GM18511 (cell line): ENCODE measurements at regions not wholly inside any gene's neighbourhood (a gene's known extent, or its start where the extent isn't known, plus 50 kb on each side); places are given as distances from the start of the nearest gene placed in this dataset.

Experiments
- ATAC-seq: cut with Tn5 transposase; IDR thresholded peaks from one replicate; pipeline ENCODE4 v1.9.1; 2021; ENCODE audit warnings: mild to moderate bottlenecking, moderate library complexity; ENCODE audit not compliant: unreplicated experiment

DNA sequence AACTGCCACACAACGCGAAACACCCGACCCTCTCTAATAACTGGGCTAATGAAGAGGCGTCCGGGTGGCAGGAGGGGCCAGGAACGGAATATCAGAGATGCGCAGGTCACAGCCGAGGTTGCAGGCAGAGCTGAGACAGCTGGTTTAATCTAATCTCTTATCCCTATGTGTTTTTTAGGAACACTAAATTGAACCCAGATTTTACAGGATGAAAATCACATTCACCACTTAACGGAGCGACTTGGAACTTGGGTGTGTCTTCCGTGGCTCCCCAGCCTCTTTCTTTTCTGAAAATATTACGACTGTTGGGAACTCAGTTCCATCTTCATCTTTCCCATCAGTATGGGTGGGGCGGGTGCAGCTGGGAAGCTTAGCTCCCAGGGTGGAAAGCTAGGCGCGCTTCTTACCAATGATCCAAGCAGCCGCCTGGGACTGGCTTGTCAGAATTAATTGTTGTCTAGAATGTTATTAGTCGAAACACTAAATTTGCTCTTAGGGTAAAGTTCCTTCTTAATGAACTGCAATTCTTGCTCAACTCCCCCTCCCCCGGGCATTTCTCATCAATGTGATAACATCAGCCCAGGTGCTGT is 92.5 kb downstream of the IRX2 start:
- no peak for ATAC-seq

DNA sequence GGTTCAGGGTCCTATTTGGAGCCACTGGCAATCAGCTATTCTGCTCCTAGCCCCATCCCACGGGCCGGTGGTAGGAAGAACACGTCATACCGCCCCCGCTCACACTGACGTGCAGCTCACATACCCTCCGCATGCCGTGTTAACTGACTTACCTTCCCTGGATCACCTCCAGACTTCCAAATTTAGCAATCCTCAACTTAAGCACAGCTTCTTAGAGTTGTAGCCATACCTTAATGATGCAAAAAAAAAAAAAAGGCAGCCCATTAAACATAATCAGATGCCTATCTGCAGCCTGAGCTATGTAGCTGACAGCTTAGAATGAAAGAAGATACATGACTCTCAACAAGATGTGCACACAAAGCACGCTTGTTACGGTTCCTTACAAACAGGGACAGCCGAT is 93.0 kb downstream of the IRX2 start:
- ATAC-seq = no peak

DNA sequence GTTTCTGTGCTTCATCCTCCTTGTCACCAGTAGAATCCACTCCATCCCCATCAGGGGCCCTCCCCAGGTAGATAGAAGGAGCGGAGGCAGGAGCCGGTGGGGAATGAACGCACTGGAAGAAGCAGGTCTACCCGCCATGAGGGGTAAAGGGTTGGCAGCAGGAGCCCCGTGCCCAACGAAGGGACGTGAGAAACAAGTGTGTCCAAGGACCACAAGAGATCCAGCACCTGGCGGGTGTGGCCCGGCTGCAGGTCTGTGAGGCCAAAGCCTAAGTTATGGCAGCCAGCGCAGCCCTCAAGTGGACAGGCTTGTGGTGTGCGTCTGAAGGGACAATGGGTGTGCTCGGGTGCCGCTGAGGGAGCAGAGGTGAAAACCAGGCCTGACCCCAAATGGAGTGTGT is 94.3 kb downstream of the IRX2 start:
- no peak for ATAC-seq

DNA sequence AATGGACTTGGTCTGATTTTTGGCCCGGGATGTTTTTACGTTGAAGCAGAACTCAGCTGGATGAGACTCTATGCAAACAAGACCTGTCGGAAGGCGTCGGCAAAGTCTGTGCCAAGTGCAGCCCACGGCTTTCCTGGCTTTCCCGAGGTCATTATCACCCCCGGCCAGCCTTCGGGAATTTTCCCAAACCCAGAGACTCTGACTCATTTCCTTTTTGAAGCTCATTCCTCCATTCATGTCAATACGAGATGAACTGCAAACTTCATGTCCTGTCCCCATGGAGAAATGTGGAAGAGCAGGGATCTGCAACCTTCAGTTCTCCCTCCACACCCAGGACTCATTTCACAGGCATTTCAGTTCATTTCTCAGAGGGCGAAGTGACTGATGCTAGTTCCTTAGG is 95.3 kb downstream of the IRX2 start:
- no peak for ATAC-seq

DNA sequence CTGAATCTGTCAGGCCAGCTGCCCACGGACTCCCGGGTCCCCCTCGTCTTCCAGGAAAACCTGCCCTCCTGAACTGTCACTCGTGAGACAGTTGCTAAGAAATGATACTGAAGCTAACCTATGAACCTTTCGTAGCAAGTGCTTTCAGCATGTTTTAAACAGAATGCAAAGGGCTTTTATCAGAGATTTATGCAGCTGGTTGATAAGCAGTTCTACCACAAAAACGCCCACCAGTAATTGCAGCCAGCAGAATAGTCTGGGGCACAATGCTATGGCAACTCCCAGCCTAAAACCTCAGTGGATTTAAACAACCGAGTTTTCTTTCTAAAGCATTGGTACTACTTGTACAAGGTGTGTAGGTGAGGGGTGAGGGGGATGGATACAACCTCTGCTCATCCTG is 97.5 kb downstream of the IRX2 start:
- ATAC-seq = no peak

DNA sequence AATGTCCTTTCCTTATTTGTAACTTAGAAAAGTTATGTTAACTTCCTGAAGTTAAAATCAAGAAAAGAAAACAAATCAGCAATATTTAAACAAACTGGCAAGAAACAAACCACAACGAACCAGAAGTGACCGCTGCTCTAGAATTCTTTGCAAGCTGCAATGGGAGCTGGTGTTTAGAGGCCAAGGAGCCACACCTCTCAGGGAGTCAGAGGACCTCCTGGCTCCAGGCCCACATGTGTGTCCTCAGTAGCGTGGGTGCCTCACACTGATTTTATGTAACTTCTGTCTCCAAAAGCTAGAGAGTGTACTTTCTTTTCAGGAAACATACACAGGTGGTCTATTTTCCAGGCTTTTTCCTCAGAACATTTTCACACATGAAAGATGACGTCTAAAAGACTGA is 100.4 kb downstream of the IRX2 start:
- ATAC-seq = no peak

DNA sequence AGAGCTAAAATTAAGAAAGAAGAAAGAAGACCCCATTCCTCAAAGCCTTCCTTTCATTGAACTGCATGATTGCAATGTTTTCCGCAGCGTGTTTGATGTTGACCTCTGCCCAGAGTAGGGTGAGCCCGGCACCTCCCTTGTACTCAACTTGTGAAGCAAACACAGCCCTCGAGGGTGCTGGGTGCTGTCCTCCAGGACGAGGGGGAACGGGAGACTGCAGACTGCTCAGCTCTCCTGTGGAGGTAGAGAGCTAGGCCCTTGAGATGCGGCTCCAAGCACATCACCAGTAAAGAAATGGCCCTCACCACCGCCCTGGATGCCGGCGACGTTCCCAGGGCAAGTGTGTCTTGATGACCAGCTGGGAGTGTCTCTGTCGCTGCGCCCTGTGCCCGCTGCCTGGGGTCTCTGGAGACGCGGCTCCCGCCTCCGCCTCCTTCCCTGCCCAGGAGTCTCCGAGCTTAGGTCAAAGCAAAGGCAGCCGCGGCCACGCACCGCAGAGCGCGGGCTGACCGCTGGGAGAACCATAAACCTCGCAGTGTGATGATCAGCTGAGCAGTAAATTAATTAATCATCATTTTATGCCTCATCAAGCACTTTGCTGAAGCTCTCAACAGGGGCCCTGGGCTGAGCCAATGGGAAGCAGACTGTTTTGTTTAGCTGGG is 108.7 kb downstream of the IRX2 start:
- ATAC-seq = no peak

DNA sequence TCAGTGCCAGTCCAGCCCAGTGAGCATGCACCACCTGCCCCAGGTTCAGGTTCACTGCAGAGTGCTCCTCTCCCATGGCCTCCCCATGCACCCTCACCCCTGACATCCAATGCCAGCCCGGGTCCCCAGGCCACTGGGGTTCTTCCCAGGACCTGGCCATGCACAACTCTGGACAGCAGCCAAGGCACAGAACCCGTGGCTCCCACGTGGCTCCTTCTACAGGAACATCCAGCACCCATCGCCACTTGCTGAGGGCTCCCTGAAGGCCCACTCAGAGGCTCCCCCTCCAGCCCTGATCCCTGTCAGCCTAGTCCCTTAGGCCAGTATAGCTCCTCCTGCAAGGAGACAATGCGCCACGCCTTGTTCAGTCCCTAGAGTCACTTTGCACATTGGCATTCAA is 110.8 kb downstream of the IRX2 start:
- no peak for ATAC-seq

DNA sequence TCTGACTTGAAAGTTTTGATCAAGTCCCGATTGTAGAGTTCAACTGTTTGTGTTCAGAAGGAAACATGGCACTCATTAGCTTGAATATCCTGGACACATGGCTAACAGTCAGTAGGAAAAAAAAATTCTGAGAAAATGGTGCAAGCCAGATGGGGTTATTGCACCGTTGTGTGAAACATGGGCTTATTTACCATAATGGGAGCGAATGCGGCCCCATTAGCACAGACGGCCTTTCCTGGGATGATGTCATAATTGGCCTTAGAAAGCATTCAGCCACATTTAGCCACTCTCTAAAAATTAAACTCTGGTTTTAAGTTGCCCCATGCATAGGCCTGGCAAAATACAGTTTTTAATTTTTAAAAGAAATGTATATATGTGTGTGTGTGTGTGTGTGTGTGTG is 112.1 kb downstream of the IRX2 start:
- no peak for ATAC-seq

DNA sequence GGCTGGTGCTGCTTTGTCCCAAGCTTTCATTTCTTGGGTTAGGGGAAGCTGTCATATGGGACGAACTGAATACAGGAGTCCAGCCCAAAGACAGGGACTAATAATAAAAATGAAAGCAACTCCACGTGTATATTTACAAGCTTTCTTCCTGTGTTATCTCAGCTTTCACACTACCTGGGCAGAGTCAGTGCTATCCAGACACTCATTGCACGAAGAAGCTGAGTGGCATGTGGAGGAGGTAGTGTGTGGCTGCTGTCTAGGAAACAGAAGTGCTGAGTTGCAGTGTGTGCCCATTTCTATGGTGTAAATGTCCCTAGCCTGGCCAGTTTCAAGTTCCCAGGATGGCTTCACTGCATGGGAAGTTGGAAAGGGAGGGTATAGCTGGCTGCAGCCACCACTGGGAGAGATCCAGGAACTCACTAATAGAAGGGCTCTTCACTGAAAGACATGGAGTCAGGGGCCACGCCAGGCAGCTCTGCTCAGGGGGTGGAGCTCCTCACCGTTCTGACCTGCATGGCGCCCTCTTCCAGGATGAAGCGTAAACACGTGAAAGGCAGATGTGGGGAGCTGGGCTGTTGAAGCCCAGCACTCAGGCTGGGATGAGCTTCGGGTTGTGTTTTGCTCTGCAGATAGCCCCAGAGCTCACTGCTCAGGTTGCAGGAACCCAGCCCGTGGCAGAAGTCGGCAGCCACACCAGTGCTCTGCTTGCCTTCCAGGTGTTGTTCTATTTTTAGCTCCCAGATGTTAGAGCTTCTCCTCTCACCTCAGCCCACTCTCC is 116.9 kb downstream of the IRX2 start:
- no peak for ATAC-seq

DNA sequence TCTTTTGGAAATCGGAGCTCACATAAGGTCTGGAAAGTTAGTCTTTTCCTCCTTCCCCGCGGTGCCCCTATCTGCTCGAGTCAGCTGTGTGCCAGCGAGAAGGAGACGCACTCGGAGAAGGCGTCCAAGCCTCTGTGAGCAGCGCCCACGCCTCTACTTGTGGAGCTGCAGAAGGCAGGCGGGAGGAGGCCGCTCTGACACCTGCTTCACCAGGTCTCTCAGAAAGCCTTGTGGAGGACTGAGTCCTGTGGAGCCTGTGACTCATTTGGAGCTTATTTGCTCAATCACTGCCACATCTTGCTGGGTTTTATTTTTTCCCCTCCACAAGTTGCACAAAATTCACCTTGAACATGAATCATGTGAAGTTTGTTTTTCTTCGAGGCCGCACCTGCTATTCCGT is 117.5 kb downstream of the IRX2 start:
- no peak for ATAC-seq

DNA sequence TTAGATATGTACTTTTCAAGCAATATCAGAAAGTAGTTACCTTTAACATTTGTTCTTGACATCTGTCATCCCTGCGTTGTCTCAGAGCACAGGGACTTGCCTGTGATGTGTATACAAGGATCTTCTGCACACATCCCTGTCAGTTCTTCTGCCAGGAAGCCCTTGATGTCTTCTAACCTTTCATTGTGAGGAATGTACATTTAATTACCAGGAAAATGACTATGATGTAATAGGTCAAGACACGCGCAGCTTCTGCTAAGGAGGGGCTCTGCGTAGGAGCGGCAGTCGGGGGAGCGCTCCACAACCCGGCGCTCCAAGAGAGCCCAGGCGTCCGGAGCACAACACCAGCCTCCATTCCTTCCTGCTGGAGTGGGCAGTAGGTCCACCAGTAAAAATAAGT is 119.7 kb downstream of the IRX2 start:
- no peak for ATAC-seq

DNA sequence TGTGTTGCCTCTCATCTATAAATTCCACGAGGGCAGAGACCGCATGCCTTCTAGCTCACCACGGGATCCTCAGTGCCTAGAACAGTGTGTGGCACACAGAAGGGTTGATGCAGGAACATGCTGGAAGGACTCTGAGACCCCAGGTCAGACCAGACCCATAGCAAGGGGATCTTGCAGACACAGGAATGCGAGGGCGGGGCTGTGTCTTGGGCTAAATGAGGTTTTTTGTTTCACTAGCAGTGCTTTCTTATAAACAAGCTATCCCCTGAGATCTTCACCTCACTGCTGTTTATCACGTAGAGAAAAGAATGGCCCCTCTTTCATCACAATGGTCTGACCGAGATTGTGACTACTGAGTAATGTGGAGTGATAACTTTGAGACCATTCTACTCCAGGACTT is 122.4 kb downstream of the IRX2 start:
- ATAC-seq = no peak

DNA sequence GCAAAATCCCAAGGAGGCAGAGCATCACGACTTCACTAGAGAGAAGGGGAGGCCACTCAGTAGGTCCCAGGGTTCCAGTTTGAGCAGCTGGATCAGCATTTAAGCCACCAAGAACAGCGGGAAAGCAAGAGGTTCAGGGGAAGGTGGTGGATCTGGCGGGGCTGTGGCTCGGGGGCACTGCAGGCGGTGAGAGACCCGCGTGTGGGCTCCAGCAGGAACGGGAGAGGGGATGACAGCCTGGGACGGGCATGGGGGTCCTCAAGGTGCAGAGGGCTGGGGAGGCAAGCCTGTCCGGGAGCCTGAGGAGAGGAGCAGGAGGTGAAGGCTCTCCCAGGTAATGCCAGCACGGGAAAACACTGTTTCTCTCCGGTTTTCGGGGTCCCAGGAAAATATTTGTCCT is 123.6 kb downstream of the IRX2 start:
- ATAC-seq = no peak

DNA sequence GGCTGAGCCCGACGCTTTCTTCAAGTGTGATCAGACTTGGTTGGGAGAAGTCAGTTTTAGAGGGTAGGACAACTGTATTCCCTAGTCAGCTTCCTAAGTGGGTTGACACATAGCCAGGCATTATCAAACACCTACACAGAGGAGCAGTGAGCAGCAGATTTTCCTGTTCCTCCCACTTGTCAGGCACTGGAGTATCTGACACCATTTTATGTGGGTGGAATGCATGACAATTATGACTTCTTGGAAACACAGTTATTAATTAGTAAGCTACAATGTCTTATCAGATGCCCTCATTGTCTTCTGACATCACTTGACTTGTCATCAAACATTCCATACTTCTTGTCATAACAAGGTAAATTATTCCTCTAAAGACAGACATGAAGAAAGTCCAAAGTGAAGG is 124.9 kb downstream of the IRX2 start:
- ATAC-seq = no peak

DNA sequence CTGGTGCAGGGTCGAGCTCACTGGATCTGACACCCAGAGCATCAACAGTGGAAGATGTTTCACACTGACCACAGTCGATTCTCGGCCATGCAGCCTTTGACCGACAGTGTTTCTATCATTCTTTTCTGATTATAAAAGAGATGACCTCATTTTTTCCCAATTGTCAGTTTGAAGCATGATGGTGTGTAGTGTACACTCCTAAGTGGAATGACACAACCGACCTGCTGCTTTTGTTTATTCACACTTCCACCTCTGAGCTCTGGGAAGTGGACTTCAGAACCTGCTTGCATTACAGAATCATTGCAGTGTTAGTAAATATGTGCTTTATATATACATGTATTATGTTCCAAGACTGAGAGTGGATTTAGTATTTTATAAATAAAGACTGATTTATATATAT is 128.6 kb downstream of the IRX2 start:
- no peak for ATAC-seq

DNA sequence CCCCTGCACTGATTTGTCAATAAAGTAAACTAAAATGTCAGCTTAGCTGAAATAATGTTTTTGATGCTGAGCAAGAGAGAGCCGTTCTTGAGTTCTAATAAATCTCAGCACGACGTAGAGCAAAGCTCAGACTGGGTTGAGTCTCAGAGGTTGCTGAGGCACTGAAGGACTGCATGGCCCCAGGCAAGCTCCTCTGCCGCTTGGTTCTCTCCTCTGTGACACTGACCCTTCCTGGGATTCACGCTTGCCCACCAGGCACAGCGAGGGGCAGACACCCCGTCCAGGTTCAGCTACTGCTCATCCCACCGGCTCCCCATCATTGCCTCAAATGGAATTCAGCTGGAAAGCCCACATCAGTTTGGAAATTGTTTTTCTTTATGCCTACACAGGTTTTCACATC is 129.8 kb downstream of the IRX2 start:
- ATAC-seq = no peak

DNA sequence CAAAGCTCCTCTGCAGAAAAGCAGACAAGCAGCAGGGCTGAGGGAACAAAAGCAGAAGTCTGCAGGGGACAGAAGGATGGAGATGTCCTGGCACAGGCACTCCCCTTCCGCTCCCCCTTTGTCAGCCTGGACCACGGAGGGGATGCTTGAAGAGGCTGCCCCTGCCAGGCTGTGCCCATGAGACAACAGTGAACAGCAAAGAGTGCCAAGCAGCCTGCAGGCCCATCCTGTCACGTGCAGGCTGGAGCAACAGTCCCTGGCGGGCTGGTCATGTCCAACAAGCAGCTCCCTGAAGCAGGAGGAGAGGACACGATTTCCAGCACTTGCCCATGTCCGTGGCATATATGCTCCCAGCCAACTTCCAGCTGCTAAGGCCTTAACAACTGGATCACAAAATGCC is 132.3 kb downstream of the IRX2 start:
- no peak for ATAC-seq

DNA sequence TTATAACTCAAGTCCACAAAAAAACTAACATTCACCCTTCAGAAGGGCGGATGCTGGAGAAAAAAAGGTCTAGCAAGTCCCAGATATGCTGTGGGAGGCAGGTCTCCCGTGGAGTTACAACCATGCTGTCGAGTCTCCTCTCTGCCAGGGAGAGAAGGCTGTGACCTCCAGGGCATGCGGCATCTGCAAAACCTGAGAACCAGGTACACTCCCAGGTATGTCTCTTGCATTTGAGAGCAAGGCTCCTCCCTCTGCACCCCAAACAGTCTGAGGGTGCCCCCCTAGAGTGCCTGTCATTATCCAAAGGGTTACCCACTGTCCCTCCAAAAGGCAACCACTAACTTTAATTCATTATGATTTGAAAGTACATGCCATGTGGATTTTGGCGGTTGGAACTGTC is 134.0 kb downstream of the IRX2 start:
- ATAC-seq = no peak

DNA sequence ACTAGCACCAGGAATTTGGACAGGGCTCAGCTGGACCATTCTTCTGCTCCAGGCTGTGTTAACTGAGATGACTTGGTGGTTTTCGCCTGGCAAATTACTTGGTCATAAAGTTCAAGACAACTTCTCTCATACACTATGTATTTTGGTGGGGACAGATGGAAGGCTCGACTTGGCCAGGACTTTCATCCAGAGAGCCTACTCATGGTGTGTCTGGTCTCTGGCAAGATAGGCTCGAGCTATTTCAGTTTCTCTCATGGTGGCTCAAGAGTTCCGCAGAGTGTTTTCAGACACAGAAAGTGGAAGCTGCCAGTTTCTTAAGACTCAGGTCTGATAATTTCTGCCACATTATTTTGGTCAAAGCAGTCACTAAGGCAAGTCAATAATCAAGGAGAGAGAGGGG is 135.6 kb downstream of the IRX2 start:
- ATAC-seq = no peak

DNA sequence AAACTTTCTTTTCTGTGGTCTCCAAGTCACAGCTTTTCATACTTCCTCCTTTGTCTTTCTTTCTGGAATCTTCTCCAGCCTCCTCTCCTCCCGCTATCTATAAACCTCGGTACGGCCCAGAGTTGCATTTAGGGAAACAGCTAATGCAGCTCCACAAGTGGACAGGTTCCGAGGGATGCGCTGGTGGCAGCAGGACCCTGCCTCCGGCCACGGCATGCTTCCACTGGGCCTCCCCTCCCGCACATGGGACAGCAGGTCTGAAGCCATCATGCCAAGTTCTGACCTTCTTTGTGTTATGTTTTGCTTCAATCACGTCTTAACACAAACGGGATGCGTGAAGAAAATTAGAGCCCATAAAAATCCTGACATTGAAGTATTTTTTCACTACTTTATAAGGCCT is 136.9 kb downstream of the IRX2 start:
- no peak for ATAC-seq

DNA sequence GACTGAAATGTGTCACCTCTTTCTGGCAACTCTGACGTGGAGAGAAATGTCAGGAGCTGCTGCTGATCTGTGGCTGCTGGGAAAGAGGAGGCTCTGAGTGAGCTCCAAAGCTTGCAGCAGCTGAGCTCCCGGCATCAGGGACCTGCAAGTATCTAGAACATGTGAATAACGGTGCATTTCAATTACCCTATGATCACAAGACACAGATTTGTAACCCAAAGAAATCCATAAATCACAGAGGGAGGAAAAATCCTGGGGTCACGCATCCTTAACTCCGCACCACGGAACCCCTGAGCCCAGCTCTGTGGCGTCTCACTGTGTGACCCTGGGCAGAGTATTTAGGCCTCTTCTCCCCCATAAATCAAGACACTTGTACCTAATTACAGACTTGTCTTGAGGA is 139.8 kb downstream of the IRX2 start:
- no peak for ATAC-seq

DNA sequence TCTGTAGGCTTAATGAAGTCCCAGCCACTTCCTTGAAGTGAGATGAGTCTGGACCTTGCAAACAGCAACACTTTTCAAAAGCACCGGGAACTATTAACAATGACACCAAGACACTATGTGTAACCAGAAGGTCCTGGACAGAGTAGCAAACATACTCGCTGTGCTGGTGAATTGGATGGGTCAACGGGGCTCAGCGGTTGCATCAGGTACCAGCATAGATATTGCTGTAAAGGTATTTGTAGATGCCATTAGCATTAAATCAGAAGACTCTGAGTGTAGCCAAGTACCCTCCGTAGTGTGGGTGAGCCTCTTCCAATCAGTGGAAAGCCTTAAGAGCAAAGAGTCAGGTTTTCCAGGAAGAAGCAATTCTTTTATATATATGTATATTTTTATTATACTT is 140.5 kb downstream of the IRX2 start:
- ATAC-seq = no peak
